Thyroid gland (tissue), 4 donors: ENCODE measurements at regions not wholly inside any gene's neighbourhood (a gene's known extent, or its start where the extent isn't known, plus 50 kb on each side); places are given as distances from the start of the nearest gene placed in this dataset.

Experiments used
- CTCF ChIP-seq, 6 experiments: fragments of 200-600 bp in 3 of 6; fragments of 450-650 bp in 3 of 6; sonication (generic) in 3 of 6; IDR thresholded peaks; one replicate each; pipeline ENCODE4 v1.5.1; 2016 to 2019; ENCODE audit warnings: antibody characterized with exemption in 6 of 6, mild to moderate bottlenecking in 2 of 6, inconsistent platforms in 1 of 6, moderate library complexity in 1 of 6
- POLR2A ChIP-seq, 2 donors: fragments of 450-650 bp; IDR thresholded peaks; one replicate each; pipeline ENCODE4 v1.6.1; 2017; ENCODE audit warnings: antibody characterized with exemption in 2 of 2, mild to moderate bottlenecking in 2 of 2, moderate library complexity in 1 of 2

GRCh38 chr4:63063760-63064159, 1345.5 kb downstream of the TECRL start:
- no peak for TF ChIP-seq CTCF (IDR thresholded peaks at IDR 0.05)
- no peak for TF ChIP-seq POLR2A (IDR thresholded peaks at IDR 0.05)
